Testis (tissue), 2 donors: ENCODE measurements at regions not wholly inside any gene's neighbourhood (a gene's known extent, or its start where the extent isn't known, plus 50 kb on each side); places are given as distances from the start of the nearest gene placed in this dataset.

Source experiments
- POLR2A ChIP-seq: fragments of 450-650 bp; IDR thresholded peaks from one replicate; pipeline ENCODE4 v1.6.1; 2017; ENCODE audit warnings: antibody characterized with exemption, mild to moderate bottlenecking, moderate library complexity
- TF ChIP-seq, protein P1 (sequence below), 3 experiments: fragments of 450-650 bp in 2 of 3; fragments of 200-600 bp in 1 of 3; sonication (generic) in 1 of 3; IDR thresholded peaks; one replicate each; pipeline ENCODE4 v1.5.1; 2016 to 2019; ENCODE audit warnings: antibody characterized with exemption in 3 of 3, mild to moderate bottlenecking in 2 of 3, moderate library complexity in 1 of 3

GRCh38 chr10:44458671-44459413 lies 73.9 kb upstream of the CXCL12 start:
- no peak for TF ChIP-seq POLR2A
- TF ChIP-seq, protein P1, sequence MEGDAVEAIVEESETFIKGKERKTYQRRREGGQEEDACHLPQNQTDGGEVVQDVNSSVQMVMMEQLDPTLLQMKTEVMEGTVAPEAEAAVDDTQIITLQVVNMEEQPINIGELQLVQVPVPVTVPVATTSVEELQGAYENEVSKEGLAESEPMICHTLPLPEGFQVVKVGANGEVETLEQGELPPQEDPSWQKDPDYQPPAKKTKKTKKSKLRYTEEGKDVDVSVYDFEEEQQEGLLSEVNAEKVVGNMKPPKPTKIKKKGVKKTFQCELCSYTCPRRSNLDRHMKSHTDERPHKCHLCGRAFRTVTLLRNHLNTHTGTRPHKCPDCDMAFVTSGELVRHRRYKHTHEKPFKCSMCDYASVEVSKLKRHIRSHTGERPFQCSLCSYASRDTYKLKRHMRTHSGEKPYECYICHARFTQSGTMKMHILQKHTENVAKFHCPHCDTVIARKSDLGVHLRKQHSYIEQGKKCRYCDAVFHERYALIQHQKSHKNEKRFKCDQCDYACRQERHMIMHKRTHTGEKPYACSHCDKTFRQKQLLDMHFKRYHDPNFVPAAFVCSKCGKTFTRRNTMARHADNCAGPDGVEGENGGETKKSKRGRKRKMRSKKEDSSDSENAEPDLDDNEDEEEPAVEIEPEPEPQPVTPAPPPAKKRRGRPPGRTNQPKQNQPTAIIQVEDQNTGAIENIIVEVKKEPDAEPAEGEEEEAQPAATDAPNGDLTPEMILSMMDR (IDR thresholded peaks at IDR 0.05), result no peak
